Effector memory CD8-positive, alpha-beta T cell (primary cell): ENCODE measurements at regions not wholly inside any gene's neighbourhood (a gene's known extent, or its start where the extent isn't known, plus 50 kb on each side); places are given as distances from the start of the nearest gene placed in this dataset.
"Not testable (repeated sequence)": the region's sequence is repeated elsewhere in the genome, so short reads cannot be mapped to it uniquely, and the experiment has no call there.

Experiments used
- ATAC-seq: fragments of 150-1000 bp; cut with Tn5 transposase; replicated peaks from 2 replicates; pipeline ENCODE4 v1.10.0; 2021; ENCODE audit warnings: mild to moderate bottlenecking, moderate library complexity
- DNase-seq, 3 experiments: peaks; one replicate each; pipeline ENCODE4 v3.0.0; 2021
- H3K27ac Mint-ChIP-seq, 2 donors: one replicate each; pipeline ENCODE4 v1.8.0; 2022; ENCODE audit warnings: mild to moderate bottlenecking in 2 of 2, mixed read lengths in 2 of 2, moderate library complexity in 2 of 2
- H3K27me3 Mint-ChIP-seq, 2 donors: one replicate each; pipeline ENCODE4 v1.8.0; 2022; ENCODE audit warnings: mixed read lengths in 2 of 2
- H3K36me3 Mint-ChIP-seq: one replicate; pipeline ENCODE4 v1.8.0; 2022; ENCODE audit warnings: mild to moderate bottlenecking, moderate library complexity, mixed read lengths; ENCODE audit not compliant: insufficient read depth
- H3K4me1 Mint-ChIP-seq, 2 donors: one replicate each; pipeline ENCODE4 v1.8.0; 2022; ENCODE audit warnings: low read depth in 2 of 2, mixed read lengths in 2 of 2
- H3K4me3 Mint-ChIP-seq, 2 donors: one replicate each; pipeline ENCODE4 v1.8.0; 2022; ENCODE audit warnings: mild to moderate bottlenecking in 2 of 2, mixed read lengths in 2 of 2, moderate library complexity in 2 of 2
- H3K9me3 Mint-ChIP-seq, 2 donors: one replicate each; pipeline ENCODE4 v1.8.0; 2022; ENCODE audit warnings: mixed read lengths in 2 of 2

DNA sequence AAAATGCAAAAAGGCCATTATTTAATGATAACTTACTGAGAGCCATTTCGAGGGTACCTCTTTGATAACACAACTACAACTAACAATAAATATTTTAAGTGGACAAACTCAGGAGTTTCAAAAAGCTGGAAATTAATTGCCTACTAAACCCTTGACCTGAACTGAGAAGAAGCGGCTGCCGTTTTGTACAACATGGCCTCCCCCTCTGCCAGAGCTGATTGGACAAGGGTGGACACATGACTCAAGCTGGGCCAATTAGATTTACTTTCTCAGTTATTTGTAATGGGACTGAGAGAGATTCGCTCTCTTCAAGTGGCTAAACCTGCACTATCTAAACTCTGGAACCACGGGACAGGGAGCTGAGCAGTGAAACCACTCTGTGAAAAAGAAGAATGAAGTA lies 135.9 kb upstream of the SERPINE2 start:
- no peaks in the 10 kb centered on the region for H3K36me3 Mint-ChIP-seq
- H3K9me3 Mint-ChIP-seq = no peaks in the 10 kb centered on the region
- ATAC-seq = no peak
- peaks cover 30 to 62% of the 10 kb centered on the region in 2 donors for H3K27me3 Mint-ChIP-seq
- H3K4me3 Mint-ChIP-seq = no peak overlapping the region
- no peaks in the 10 kb centered on the region for H3K4me1 Mint-ChIP-seq
- no peak for DNase-seq
- no peak overlapping the region for H3K27ac Mint-ChIP-seq

DNA sequence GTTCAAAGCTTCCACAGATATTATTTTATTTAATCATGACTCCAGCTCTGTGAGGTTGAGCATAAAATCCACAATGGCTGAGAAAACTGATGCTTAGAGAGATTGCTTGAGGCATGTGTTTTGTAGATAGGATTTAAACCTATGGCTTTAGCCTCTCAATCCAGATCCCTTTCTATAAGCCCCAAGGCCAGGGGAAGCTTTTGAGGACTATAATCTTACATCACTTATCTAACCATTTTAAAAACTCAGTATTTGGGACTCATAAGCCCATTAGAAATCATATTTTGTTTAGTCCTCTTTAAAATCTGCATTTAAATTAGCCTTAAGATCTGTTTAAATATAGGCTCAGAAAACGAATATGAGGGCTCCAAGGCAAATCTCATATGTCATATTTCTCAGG lies 135.4 kb upstream of the SERPINE2 start:
- DNase-seq (no peak), ATAC-seq (no peak)
- Mint-ChIP-seq H3K9me3 (no peaks in the 10 kb centered on the region), H3K36me3 (no peaks in the 10 kb centered on the region), H3K27ac (no peak overlapping the region), H3K4me3 (no peak overlapping the region), H3K4me1 (no peaks in the 10 kb centered on the region), H3K27me3 (peaks cover 35 to 58% of the 10 kb centered on the region in 2 donors)

GRCh38 chr2:224173933-224174332 lies 134.8 kb upstream of the SERPINE2 start:
- no peaks in the 10 kb centered on the region for H3K9me3 Mint-ChIP-seq
- peaks cover 37 to 54% of the 10 kb centered on the region in 2 donors for H3K27me3 Mint-ChIP-seq

DNA sequence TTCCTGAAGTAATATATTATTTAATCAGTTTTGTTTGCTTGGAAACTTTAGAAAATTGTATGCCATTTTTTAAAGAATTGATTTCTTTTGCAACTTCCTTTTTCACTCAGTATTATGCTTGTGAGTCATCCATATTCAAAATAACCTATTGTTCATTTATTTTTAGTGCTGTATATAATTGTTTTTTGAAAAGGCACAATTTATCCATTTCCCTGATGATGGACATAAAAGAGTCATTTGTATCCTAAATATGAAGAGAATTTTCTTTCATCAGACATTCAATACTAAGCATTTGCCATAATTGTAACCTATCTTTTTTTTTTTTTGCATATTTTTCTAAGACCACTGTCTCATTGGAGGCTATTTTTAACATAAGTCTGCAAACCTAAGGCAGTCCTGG lies 134.1 kb upstream of the SERPINE2 start:
- ATAC-seq (no peak), DNase-seq (no peak)
- H3K4me1 Mint-ChIP-seq = no peaks in the 10 kb centered on the region
- H3K27me3 Mint-ChIP-seq = peaks cover 38 to 50% of the 10 kb centered on the region in 2 donors
- H3K27ac Mint-ChIP-seq = no peak overlapping the region
- H3K36me3 Mint-ChIP-seq = no peaks in the 10 kb centered on the region
- no peaks in the 10 kb centered on the region for H3K9me3 Mint-ChIP-seq
- no peak overlapping the region for H3K4me3 Mint-ChIP-seq

More at GRCh38 chr2:224173933-224174332, 134.8 kb upstream of the SERPINE2 start:
- no peak overlapping the region for H3K27ac Mint-ChIP-seq
- H3K36me3 Mint-ChIP-seq = no peaks in the 10 kb centered on the region
- H3K4me1 Mint-ChIP-seq = no peaks in the 10 kb centered on the region
- no peak overlapping the region for H3K4me3 Mint-ChIP-seq
- no peak for ATAC-seq
- no peak for DNase-seq

DNA sequence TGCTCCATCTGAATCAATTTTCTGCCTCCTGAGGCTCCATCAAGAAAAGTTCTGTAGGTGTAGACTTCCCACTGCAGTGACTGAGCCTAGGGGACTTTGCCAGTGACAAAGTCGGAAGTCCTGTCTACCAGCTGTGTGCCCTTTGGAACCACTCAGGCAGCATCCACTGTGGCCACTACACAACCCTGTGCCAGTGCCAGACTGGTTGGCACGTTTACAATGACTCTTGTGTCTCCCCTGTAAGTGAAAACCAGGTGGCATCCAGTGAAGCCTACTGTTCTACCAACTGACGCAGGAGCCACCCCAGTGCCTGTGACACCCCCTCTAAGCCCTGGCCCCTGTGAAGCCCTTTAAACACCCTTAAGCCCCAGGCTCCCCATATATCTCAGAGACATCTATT lies 132.1 kb upstream of the SERPINE2 start:
- Mint-ChIP-seq H3K9me3 (no peaks in the 10 kb centered on the region), H3K36me3 (no peaks in the 10 kb centered on the region), H3K4me1 (no peaks in the 10 kb centered on the region), H3K27me3 (peaks cover 39 to 41% of the 10 kb centered on the region in 2 donors), H3K27ac (no peak overlapping the region), H3K4me3 (no peak overlapping the region)
- no peak for DNase-seq
- no peak for ATAC-seq

GRCh38 chr2:224169847-224170246 lies 130.8 kb upstream of the SERPINE2 start:
- H3K36me3 Mint-ChIP-seq = no peaks in the 10 kb centered on the region
- no peak overlapping the region for H3K27ac Mint-ChIP-seq
- H3K27me3 Mint-ChIP-seq = peaks cover 34 to 36% of the 10 kb centered on the region in 2 donors
- H3K4me1 Mint-ChIP-seq = no peaks in the 10 kb centered on the region
- H3K9me3 Mint-ChIP-seq = no peaks in the 10 kb centered on the region
- ATAC-seq = no peak
- H3K4me3 Mint-ChIP-seq = no peak overlapping the region
- DNase-seq = no peak

- H3K27ac Mint-ChIP-seq, ATAC-seq, DNase-seq, H3K36me3 Mint-ChIP-seq, H3K9me3 Mint-ChIP-seq, H3K4me1 Mint-ChIP-seq, H3K4me3 Mint-ChIP-seq: not testable (repeated sequence)
- H3K27me3 Mint-ChIP-seq = peaks cover 35 to 45% of the 10 kb centered on the region in 2 donors
These were observed 128.7 kb upstream of the SERPINE2 start for GRCh38 chr2:224167781-224168180.

GRCh38 chr2:224166654-224167053 lies 127.6 kb upstream of the SERPINE2 start:
- no peaks in the 10 kb centered on the region for H3K4me1 Mint-ChIP-seq
- DNase-seq = no peak
- no peaks in the 10 kb centered on the region for H3K9me3 Mint-ChIP-seq
- no peaks in the 10 kb centered on the region for H3K36me3 Mint-ChIP-seq
- H3K4me3 Mint-ChIP-seq = no peak overlapping the region
- no peak overlapping the region for H3K27ac Mint-ChIP-seq
- ATAC-seq = no peak
- H3K27me3 Mint-ChIP-seq = peaks cover 37 to 41% of the 10 kb centered on the region in 2 donors

DNA sequence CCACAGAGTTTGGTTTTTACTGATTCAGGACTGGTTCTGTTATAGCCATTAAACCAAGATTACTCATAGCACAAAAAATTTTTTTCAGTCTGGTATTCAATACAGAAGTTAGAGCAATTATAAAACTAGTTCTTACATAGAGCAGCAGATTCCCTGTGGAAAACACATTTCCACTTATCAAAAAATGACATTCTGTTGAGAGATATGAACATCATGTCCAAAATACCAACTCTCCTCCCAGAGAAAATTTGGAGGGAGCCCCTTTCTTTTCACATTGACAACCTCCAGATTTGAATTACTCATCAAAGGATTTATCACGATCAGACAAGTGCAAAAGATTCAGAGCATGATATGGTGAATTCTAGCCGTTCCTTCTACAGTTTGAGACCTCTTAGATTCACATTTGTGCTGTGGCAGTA lies 126.8 kb upstream of the SERPINE2 start:
- no peak for DNase-seq

DNA sequence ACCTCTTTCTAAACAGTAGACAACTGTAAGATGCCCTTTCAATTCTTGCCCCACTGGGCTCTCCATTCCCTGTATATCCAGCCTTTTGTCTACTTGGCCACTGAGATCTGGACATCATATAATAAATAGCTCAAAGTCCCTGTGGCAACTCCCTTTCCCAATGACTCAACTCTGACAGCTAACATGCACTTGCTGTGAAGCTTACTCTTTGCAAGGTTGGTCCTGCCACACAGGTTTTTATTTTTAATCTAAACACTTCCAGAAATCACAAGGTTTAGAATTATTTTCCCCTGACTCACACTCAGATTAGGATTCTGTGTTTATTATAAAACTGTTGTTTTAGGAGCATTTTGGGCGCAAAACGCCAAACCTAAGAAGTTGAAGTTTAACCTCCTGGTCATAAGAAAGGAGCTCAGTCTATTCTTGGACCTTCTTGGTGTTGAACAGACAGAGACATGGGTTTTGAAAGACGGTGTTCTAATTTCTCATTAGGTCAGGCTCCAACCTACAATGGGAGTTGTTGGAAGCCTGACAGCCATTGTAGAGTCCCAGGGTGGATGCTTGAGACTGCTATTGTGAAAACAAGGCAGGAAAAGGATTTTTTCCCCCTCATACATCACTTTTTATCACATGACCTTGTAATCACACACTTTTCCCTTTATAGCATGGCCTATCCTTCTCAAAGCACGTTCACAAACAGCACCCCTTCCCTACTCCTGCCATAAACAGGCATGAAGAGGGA lies 124.7 kb upstream of the SERPINE2 start:
- Mint-ChIP-seq H3K36me3 (no peaks in the 10 kb centered on the region), H3K4me1 (no peaks in the 10 kb centered on the region), H3K27me3 (peaks cover 25 to 41% of the 10 kb centered on the region in 2 donors), H3K4me3 (no peak overlapping the region), H3K9me3 (no peaks in the 10 kb centered on the region), H3K27ac (no peak overlapping the region)
- no peak for ATAC-seq
- DNase-seq = no peak

More for the DNA sequence above, 126.8 kb upstream of the SERPINE2 start:
- Mint-ChIP-seq H3K27me3 (peaks cover 32 to 36% of the 10 kb centered on the region in 2 donors), H3K9me3 (no peaks in the 10 kb centered on the region), H3K27ac (no peak overlapping the region), H3K4me3 (no peak overlapping the region), H3K36me3 (no peaks in the 10 kb centered on the region), H3K4me1 (no peaks in the 10 kb centered on the region)
- no peak for ATAC-seq

GRCh38 chr2:224162122-224162521 lies 123.0 kb upstream of the SERPINE2 start:
- no peak overlapping the region for H3K27ac Mint-ChIP-seq
- DNase-seq = no peak
- H3K36me3 Mint-ChIP-seq = no peaks in the 10 kb centered on the region
- H3K27me3 Mint-ChIP-seq = peaks cover 21 to 45% of the 10 kb centered on the region in 2 donors
- no peak for ATAC-seq
- H3K4me3 Mint-ChIP-seq = no peak overlapping the region
- no peaks in the 10 kb centered on the region for H3K9me3 Mint-ChIP-seq
- no peaks in the 10 kb centered on the region for H3K4me1 Mint-ChIP-seq

DNA sequence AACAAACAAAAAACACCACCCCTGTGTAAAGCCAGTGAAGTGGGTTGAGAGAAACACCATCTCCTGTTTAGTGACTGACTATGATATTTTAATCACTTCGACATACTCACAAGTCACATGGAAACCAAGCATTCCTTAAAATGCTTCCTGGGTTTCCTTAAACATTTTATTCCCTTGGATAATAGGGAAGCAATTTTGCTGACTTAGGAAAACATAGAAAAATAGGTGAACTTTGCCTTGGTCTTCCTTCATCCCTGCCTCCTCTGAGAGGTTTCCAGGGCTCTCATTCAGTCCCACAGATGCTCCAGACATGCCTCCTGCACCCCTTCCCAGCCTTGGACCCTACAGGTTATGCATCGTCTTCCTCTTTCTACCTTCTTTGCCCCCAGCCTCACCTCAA lies 122.6 kb upstream of the SERPINE2 start:
- ATAC-seq (no peak), DNase-seq (no peak)
- H3K9me3 Mint-ChIP-seq = no peaks in the 10 kb centered on the region

DNA sequence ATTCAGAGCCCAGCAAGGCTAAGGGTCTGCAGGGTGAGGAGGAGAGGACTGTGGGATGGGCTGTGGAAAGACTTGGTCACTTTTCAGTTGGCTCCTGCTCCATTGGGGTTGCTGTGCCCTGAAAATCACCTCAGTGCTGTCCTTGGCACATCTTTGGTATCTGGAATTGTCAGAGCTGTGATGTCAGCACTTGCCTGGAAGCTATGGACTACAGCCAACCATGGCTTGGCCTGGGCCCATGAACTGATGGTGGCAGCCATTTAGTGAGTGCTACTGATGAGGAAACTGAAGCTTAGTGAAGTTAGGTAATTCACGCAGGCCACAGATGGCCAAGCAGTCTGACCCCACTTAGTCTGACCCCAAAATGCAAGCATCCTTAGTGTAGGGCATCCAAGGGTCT lies 121.8 kb upstream of the SERPINE2 start:
- peaks cover 25 to 45% of the 10 kb centered on the region in 2 donors for H3K27me3 Mint-ChIP-seq
- no peaks in the 10 kb centered on the region for H3K36me3 Mint-ChIP-seq
- H3K9me3 Mint-ChIP-seq = no peaks in the 10 kb centered on the region
- H3K4me3 Mint-ChIP-seq = no peak overlapping the region
- DNase-seq (no peak), ATAC-seq (no peak)
- H3K27ac Mint-ChIP-seq = no peak overlapping the region
- no peaks in the 10 kb centered on the region for H3K4me1 Mint-ChIP-seq

More for the DNA sequence above, 122.6 kb upstream of the SERPINE2 start:
- peaks cover 21 to 45% of the 10 kb centered on the region in 2 donors for H3K27me3 Mint-ChIP-seq
- H3K4me1 Mint-ChIP-seq = no peaks in the 10 kb centered on the region
- no peaks in the 10 kb centered on the region for H3K36me3 Mint-ChIP-seq
- H3K27ac Mint-ChIP-seq = no peak overlapping the region
- H3K4me3 Mint-ChIP-seq = no peak overlapping the region

DNA sequence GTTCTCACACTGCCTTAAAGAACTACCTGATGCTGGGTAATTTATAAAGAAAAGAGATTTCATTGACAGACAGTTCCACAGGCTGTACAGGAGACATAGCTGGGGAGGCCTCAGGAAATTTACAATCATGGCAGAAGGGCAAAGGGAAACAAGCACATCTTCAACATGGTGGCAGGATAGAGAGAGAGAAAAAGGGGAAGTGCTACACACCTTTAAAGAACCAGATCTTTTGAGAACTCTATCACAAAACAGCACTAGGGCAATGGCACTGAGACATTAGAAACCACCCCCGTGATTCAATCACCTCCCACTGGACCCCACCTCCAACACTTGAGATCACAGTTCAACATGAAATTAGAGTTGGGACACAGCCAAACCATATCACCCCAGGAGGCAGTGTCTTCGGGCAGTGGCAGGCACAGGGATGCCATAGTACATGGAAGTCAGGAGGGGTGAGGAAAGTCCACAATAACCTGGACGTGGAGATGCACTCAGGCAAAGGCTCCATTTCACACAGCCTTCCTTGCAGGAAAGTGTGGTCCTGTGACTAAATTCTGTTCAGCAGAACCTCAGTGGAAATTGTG lies 120.4 kb upstream of the SERPINE2 start:
- H3K27me3 Mint-ChIP-seq = peaks cover 20 to 35% of the 10 kb centered on the region in 2 donors
- no peak overlapping the region for H3K4me3 Mint-ChIP-seq
- no peak overlapping the region for H3K27ac Mint-ChIP-seq
- DNase-seq (no peak), ATAC-seq (no peak)
- no peaks in the 10 kb centered on the region for H3K36me3 Mint-ChIP-seq
- H3K9me3 Mint-ChIP-seq = no peaks in the 10 kb centered on the region
- H3K4me1 Mint-ChIP-seq = no peaks in the 10 kb centered on the region
